GM12892 (cell line): ENCODE measurements at regions not wholly inside any gene's neighbourhood (a gene's known extent, or its start where the extent isn't known, plus 50 kb on each side); places are given as distances from the start of the nearest gene placed in this dataset.

Experiments used
- POLR2A ChIP-seq: IDR thresholded peaks from 2 replicates; pipeline ENCODE4 v1.6.1; 2011; ENCODE audit warnings: low read depth, low read length, control low read depth
- TAF1 ChIP-seq: IDR thresholded peaks from 2 replicates; pipeline ENCODE4 v1.6.1; 2011; ENCODE audit warnings: low read depth, mild to moderate bottlenecking, control low read depth, low read length, borderline replicate concordance

- TF ChIP-seq POLR2A = no peak
- no peak for TF ChIP-seq TAF1
Observed at GRCh38 chrX:148146121-148146520, 165.0 kb downstream of the FMR1NB start.
